Stimulated activated naive CD8-positive, alpha-beta T cell treated with anti-CD3 and anti-CD28 coated beads, Interleukin-15, Interleukin-2, amounts not matched to agents 100 U/mL and 50 U/mL, for 24 hours (primary cell): ENCODE measurements at regions not wholly inside any gene's neighbourhood (a gene's known extent, or its start where the extent isn't known, plus 50 kb on each side); places are given as distances from the start of the nearest gene placed in this dataset.

Experiments used
- ATAC-seq: fragments of 150-1000 bp; cut with Tn5 transposase; one replicate; pipeline ENCODE4 v1.10.0; 2021
- DNase-seq: peaks from one replicate; pipeline ENCODE4 v3.0.0; 2021

GRCh38 chr2:128368437-128369107, 49.9 kb upstream of the HS6ST1 start:
- no peak for DNase-seq
- ATAC-seq, result no peak

GRCh38 chr2:128369108-128369555, 50.5 kb upstream of the HS6ST1 start:
- no peak for ATAC-seq
- DNase-seq, result no peak

- ATAC-seq (no peak), DNase-seq (no peak)
Observed at GRCh38 chr2:128369602-128370467, 51.2 kb upstream of the HS6ST1 start.

- DNase-seq, result no peak
- no peak for ATAC-seq
Observed at GRCh38 chr2:128370468-128371247, 52.0 kb upstream of the HS6ST1 start.

- ATAC-seq (no peak), DNase-seq (no peak)
Observed at GRCh38 chr2:128371248-128371630, 52.6 kb upstream of the HS6ST1 start.

GRCh38 chr2:128371648-128372345, 53.1 kb upstream of the HS6ST1 start:
- DNase-seq (no peak), ATAC-seq (no peak)

- ATAC-seq (peak; percentile 29), DNase-seq (peak; percentile 16)
Observed at GRCh38 chr2:128372621-128373341, 54.1 kb upstream of the HS6ST1 start.

GRCh38 chr2:128373451-128374000, 54.9 kb upstream of the HS6ST1 start:
- ATAC-seq, result no peak
- no peak for DNase-seq

- no peak for DNase-seq
- ATAC-seq, result no peak
Observed at GRCh38 chr2:128374001-128374710, 55.5 kb upstream of the HS6ST1 start.

- ATAC-seq (no peak), DNase-seq (no peak)
Observed at GRCh38 chr2:128374711-128375413, 56.2 kb upstream of the HS6ST1 start.

- no peak for ATAC-seq
Observed at GRCh38 chr2:128375454-128375853, 56.8 kb upstream of the HS6ST1 start.

GRCh38 chr2:128376241-128377041, 57.8 kb upstream of the HS6ST1 start:
- ATAC-seq (no peak), DNase-seq (no peak)

More at GRCh38 chr2:128375454-128375853, 56.8 kb upstream of the HS6ST1 start:
- DNase-seq, result no peak

- no peak for DNase-seq
- no peak for ATAC-seq
Observed at GRCh38 chr2:128377071-128377910, 58.6 kb upstream of the HS6ST1 start.

- no peak for ATAC-seq
- DNase-seq, result no peak
Observed at GRCh38 chr2:128378231-128379020, 59.8 kb upstream of the HS6ST1 start.

GRCh38 chr2:128379021-128380015, 60.6 kb upstream of the HS6ST1 start:
- ATAC-seq (no peak), DNase-seq (no peak)
